Ishikawa (cell line): ENCODE measurements at regions not wholly inside any gene's neighbourhood (a gene's known extent, or its start where the extent isn't known, plus 50 kb on each side); places are given as distances from the start of the nearest gene placed in this dataset.

Source experiments
- RAD21 ChIP-seq: IDR thresholded peaks from 2 replicates; pipeline ENCODE4 v1.6.1; 2012; ENCODE audit warnings: low read depth
- TAF1 ChIP-seq: IDR thresholded peaks from 2 replicates; pipeline ENCODE4 v1.6.1; 2012; ENCODE audit warnings: low read depth, mild to moderate bottlenecking
- TCF12 ChIP-seq: IDR thresholded peaks from 2 replicates; pipeline ENCODE4 v1.6.1; 2012; ENCODE audit warnings: low read depth
- YY1 ChIP-seq: IDR thresholded peaks from 2 replicates; pipeline ENCODE4 v1.6.1; 2012; ENCODE audit warnings: low read depth

DNA sequence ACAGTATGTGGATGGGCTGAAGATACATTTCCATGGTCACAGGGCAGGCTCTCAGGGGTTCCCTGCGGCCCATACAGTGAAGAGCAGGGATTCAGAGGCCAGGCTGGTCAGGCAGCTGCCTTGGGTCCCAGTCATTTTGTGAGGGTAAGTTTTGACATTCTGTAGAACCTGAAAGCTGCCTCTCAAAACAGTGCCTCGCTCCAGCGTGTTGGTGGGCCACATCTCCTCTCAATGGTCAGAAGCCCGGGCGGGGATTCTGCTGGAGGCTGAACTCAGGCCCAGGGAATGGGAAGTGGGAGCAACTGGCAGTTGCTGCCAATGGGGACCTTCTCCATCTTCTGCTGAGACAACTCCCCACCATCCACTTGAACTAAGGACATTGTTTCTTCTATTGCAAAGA, 190.0 kb downstream of the PTPN20 start:
- no peak for TF ChIP-seq RAD21
- TF ChIP-seq TAF1 = no peak
- TF ChIP-seq TCF12 = no peak
- TF ChIP-seq YY1 = no peak
